Stimulated activated CD4-positive, alpha-beta T cell treated with anti-CD3 and anti-CD28 coated beads, Interleukin-1b, Interleukin-23, amount 100 ng/mL, for 48 hours (primary cell): ENCODE measurements at regions not wholly inside any gene's neighbourhood (a gene's known extent, or its start where the extent isn't known, plus 50 kb on each side); places are given as distances from the start of the nearest gene placed in this dataset.
"Not testable (repeated sequence)": the region's sequence is repeated elsewhere in the genome, so short reads cannot be mapped to it uniquely, and the experiment has no call there.

Experiments used
- DNase-seq: peaks from one replicate; pipeline ENCODE4 v3.0.0-alpha.2; 2020

DNA sequence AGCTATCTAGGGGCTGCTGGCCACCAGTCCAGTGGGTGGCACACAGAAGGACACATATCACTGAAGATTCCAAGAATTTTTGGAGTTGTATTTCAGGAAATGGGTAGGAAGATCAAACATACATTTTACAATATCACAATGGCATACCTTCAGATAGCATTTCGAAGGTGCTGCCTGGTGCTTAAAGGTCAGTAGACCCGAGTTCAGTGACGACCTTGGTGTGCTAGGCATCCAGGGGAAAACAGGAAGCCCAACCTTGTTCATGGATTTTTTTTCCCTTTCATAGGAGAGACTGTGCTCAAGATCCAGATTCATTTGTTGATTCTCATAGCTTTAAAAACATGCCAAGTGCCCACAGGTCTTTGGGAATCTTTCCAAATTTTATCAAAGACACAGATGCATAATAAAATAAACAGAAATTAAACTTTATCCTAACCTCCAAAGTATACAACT is 51.0 kb upstream of the RCBTB2 start:
- DNase-seq, result no peak

DNA sequence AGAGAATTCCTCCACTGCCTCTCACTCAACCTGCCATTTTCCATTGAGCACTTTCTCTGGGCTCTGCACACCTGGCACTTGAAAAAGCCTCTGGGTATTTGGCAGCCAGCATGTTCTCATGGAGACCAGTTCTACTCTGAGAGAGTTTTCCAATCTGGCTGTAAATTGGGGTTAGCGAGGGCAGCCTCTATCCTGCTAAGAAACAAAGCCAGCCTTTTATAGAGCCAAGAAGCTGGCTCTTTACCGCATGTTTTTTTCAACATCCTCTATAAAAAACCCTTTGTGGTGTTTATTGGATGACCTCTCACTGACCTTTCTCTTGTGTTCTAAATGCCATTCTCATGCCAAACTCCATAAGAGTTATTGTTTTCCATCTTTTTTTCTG is 52.6 kb upstream of the RCBTB2 start:
- DNase-seq, result no peak

DNA sequence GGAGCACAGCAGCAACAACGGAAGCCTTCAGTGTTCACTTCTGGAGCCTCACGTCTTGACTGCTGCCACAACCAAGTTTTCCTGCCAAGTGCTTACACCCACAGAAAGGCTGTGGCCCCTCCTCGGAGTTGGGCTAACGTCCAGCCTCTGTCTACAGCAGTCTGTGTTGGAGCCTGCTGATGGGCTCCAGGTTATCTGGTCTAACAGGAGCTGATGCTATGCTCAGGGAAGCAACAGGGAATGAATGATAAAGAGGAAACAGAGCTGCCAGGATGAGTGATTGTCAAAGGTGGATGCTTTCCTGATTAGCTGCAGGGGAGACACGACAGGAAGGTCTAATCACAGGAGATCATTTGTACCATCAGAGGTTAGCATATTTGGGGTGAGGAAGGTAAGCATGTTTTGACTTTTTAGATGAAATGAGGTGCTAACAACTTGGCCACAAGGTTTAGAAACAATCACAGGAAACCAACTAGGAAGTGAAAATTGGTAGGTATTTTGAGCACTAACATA is 53.8 kb upstream of the RCBTB2 start:
- no peak for DNase-seq

DNA sequence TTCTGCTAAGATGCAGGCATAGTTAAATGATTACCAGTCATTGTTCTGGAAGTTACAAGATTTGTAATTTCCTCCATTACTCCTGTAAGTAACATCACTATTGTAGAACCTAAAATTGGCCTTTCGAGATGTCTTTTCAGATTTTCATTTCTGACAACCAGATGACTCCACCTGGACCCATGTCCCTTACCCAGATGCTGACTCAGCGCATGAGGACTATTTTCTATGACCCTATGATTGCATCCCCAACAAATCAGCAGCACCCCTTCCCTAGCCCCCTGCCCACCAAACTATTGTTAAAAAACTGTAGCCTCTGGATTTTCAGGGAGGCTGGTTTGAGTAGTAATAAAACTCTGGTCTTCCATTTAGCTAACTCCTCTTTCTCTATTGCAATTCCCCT is 55.2 kb upstream of the RCBTB2 start:
- DNase-seq, result no peak

DNA sequence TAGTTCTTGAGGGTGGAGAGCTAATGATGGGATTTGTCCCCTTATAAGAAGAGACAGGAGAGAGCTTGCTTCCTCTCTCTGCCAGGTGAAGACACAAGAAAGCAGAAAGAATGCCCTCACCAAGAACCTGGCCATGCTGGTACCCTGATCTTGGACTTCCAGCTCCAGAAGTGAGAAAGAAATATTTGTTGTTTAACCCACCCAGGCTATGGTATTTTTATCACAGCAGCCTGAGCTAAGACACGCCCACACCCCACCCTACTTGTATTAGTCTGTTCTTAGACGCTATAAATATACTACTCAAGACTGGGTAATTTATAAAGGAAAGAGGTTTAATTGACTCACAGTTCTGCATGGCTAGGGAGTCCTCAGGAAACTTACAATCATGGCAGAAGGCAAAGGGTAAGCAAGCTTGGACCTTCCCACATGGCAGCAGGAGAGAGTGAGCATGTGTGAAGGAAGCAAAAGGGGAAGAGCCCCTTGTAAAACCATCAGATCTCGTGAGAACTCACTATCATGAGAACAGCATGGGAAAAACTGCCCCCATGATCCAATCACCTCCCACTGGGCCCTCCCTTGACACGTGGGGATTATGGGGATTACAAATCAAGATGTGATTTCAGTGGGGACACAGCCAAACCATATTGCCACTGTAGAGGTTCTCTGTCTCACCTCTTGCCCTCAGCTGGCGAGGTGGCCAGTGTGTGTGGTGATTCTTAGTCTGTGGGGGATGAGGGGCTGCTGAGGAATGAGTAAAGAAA is 57.4 kb upstream of the RCBTB2 start:
- DNase-seq, result no peak

DNA sequence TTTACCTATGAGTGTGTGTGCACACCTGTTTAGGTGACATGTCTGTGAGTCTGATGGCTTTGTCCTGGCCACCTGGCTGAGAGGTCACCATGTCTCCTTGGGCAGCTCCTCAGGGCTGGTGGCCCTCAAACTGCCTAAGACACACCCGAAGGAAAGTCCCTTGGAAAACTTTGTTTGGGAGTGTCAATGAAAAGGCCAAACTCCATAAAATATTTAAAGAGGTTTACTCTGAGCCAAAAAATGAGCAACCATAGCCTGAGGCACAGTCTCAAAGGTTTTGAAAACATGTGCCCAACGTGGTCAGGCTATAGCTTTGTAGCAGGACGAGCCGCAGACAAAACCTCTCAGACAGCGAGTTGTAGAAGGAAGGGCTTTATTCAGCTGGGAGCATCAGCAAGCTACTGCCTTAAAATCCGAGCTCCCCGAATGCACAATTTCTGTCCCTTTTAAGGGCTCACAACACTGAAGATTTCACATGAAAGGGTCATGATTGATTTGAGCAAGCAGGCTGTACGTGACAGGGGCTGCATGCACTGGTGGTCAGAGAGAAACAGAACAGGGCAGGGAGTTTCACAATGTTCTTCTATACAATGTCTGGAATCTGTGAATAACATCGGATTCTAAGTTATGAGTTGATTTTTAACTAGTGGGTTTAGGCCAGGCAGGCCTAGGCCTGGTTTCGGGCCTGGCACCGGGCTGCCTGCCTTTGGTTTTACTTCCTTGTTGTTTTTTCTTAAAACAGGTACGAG is 58.4 kb upstream of the RCBTB2 start:
- DNase-seq, result not testable (repeated sequence)

DNA sequence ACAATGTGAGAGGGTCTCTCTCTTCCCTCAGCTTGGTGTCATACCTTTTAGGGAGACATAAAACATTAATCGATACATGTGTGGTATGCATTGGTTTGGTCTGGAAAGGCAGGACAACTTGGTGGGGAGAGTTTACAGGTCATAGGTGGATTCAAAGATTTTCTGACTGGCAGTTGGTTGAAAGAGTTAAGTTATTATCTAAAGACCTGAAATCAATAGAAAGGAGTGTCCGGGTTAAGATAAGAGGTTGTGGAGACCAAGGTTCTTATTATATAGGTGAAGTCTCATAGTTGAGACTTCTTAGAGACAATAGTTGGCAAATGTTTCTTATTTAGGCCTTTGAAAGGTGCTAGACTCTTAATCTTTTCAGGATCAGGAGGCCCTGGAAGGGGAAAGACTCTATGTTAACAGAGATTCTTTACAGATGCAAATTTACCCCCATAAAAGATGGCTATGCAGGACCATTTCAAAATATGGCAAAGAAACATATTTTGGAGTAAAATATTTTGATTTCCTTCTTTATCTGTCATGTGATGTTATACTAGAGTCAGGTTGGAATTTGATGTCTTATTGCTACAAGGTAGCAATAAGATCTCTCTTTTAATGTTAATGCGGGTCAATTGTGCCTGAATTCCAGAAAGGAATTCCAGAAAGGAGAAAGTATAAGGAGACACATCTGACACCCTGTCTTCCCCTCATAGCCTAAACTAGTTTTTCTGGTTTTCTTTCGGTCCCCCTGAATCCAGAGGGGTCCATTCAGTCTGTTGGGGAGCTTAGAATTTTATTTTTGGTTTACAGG is 59.2 kb upstream of the RCBTB2 start:
- DNase-seq, result no peak

DNA sequence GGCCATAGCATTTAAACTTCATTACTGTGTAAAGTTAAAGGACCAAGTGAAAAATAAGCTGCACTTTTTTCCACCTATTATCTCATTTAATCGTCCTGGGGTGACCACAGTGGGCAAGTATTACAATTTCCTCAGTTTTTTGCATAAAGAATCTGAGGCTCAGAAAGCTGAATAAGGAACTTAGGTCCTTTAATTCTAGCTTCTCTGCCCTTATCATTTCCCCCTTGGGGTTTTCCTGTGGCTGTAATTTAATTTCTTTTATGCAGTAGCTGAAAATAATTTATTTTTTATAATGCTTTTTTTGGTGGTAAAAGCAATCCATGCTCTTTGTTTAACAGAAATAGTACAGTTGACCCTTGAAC is 59.8 kb upstream of the RCBTB2 start:
- no peak for DNase-seq

DNA sequence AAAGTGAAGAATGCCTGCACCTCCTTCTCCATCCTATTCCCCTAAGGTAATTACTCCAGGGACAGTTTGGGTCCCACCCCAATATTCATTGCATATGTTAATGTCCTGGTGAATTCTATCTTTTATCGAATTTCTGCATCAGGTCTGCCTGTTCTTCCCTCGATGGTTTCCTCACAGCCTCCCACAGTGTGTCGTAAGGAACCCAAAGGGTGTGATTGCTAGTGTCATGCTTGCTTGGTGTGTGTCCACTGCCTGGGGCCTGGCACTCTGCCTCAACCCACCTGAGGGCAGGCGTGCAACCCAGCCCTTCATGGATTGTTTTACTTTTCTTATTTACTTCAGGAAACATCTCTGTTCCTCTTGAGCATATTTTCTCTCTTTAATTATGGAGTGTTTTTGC is 60.2 kb upstream of the CYSLTR2 start:
- DNase-seq, result no peak

DNA sequence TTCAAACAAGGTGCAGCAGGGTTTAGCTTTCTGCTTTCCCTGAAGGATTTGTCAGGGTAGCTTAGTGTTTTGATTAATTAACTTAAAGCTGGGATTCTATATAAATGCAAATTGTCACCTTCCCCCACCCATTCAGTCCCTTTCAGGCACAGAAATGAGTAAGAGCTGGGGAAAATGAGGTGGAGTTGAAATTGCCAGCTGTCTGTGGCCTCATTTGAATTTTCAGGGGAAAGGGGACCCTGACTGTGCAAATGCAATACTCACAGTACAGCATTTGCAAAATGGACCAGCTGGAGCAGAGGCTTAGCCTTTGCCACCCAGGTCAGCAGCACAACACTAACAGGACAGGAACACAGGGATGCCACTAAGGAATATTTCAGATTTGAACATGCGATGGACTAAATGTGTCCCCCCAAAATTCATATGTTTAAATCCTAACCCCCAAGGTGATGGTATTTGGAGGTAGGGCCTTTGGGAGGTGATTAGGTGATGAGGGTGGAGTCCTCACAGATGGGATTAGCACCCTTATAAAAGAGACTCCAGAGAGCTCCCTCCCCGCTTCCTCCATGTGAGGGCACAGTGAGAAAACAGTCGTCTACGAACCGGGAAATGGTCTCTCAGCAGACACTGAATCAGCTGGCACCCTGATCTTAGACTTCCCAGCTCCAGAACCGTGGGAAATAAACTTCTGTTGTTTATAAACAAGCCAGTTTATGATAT is 59.5 kb upstream of the CYSLTR2 start:
- DNase-seq, result no peak

DNA sequence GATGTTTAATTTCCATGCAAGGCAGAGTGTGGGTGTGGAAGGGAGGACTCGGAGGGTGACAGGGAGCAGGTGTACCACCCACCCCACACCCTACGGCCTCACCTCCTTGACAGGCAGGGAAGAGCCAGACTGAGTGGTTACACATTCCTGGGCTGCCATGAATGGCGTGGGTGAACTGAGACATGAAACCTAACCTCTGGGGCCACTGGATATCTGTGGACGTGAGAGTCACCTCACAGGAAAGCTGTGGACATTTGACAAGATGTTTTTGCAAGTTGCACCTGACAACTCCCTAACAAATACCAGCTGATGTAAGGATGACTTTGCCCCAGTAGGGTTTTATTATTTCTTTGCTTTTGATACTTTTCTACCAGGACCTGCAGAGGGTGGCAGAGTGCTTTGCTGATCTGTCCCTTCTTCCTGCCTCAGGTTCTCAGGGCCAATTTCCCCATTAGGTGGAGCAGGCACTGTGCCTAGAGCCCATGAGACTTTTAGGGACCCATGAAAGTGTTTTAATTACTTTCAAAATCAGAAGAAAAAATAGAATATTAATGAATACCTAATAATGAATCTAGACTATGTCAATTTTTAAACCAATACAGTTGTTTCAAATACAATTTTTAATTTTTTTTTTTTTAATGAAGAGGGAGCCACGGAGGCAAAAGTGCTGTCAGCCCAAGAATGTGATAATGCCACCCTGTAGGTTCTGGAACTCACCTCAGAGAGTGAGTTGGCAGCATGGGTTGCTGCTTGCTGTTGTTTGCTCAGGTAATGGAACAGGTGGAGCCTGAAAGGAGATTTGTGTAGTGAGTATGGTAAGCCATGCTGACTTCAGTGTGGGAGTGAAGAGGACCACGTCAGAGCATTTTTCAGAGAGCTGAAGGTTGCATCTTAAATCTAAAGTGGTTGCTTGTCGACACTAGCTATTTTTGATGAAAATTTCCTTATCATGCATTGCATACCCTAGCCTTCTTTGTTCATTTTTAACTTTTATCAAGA is 58.0 kb upstream of the CYSLTR2 start:
- DNase-seq, result peak; percentile 57

DNA sequence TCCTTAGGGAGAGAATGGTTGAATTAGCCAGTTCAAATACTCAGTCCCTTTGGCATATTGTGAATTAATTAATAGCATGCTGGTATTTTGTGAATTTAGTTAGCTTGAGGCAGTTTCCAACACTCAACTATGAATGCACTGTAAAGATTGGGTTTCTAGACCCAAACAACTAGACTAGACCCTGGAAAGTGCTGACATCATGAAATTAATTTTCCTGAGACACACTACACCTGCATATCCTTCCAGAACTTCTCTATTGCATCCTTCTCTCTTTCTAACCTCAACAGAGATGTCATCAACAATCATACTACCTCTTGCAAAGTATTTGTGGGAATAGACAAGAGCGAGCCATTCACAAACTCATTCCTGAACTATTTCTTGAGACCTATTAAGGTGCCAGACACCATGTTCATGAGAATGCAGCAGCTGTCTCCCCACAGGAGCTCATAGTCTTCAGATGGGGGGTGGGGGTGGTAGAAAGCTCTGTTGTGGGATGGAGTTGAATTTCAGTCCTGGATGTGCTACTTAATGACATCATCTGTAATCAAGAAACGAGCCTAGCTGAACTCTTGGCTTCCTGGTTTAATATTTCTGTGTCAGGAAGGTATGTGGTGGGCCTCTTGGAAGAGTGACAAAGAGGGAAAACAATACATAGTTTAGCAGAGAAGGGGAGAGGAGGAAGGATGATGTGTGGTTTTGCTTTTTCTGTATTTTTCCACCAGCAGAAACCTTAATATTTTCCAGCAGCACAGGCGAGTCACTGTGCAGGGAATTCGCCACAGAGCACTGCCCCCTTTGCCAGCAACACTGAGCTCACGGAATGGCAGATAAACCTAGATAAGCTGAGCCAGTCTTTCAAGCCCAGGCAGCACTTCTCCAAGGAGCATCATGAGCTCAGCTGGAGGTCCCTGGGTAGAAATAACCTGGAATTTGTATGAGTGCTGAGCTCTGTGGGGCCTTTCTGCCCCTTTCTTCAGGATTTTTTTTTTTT is 53.1 kb upstream of the CYSLTR2 start:
- DNase-seq, result no peak

DNA sequence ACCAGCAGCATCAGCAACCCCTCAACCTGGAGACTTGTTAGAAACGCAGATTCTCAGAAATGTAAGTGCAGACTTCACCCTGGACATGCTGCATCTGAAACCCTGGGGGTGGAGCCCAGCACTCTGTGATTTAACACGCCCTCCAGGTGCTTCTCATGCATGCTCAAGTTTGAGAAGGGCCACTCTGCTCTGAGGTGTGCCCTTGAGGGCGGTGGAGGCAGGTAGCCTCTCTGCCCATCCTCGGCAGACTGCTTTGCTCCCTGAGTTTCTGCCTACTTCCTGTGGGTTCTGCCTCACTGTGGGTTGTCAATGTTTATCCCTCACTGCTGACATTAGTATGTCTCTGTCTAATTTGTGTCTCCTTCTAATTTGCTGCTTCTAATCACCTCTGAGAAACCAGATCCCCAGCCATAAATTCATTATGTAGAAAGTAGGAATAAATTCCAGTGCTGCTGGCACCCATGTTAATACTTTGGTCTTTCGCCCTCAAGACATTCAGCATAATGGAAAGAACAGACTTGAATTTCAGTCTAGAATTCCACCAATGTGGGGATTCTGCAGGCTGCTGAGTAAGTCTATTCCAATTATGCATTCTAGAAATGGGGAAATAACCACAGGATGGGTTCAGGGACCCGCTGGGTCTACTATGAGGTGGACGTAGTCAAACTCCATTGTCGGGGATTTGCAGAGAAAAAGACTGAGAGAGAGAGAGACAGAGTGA is 51.3 kb upstream of the CYSLTR2 start:
- no peak for DNase-seq

DNA sequence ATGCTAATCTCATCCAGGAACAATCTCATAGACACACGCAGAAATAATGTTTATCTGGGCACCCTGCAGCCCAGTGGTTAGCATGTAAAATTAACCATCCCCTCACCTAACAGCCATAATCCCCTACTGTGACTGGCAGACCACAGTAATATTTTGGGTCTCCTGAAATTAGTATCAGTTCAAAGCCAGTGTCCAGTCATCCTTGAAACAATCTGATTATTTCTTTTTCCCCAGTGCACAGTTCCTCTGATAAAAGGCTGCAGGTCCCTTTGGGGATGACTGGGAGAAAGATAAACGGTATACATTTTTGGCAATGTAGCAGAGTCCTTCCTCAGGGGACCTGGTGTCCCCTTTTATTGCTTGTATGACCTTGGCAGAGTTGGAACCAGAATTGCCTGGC is 50.4 kb upstream of the CYSLTR2 start:
- no peak for DNase-seq
